ENCODE measurements at regions not wholly inside any gene's neighbourhood (a gene's known extent, or its start where the extent isn't known, plus 50 kb on each side); places are given as distances from the start of the nearest gene placed in this dataset.

- H3K4me1 Mint-ChIP-seq: peaks cover 17% of the 10 kb centered on the region
- DNase-seq: no peak
- no peak overlapping the region for H3K4me3 Mint-ChIP-seq
- no peaks in the 10 kb centered on the region for H3K36me3 Mint-ChIP-seq (ENCODE audit: low read depth)
- H3K9me3 Mint-ChIP-seq: no peaks in the 10 kb centered on the region
- no peak for TF ChIP-seq CTCF (IDR thresholded peaks at IDR 0.05)
- no peaks in the 10 kb centered on the region for H3K27me3 Mint-ChIP-seq (ENCODE audit: low read depth, poor library complexity)
- H3K27ac Mint-ChIP-seq: no peak overlapping the region
Measured at GRCh38 chr12:91418221-91419090, 235.8 kb upstream of the DCN start.

DNA sequence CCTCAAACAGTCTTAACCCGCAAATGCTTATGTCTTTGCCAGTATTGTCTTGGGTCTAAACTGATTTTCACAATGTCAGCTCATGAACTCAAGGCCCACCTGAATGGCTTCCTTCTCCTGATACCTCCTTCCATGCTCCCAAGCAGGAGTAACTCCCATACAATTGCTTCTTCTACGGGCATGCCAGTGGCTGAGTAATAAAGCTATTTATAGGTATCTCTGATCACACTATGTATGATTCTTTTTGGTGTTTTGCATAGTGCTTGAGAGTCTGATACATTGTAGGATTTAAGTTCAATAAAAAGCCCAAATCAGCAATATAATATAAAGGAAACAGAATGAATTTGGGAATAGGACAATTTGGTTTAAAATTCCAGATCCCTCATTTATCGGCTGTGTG lies 235.0 kb upstream of the DCN start:
- no peak overlapping the region for H3K27ac Mint-ChIP-seq
- no peaks in the 10 kb centered on the region for H3K9me3 Mint-ChIP-seq
- H3K27me3 Mint-ChIP-seq (ENCODE audit: low read depth, poor library complexity): no peaks in the 10 kb centered on the region
- no peak for TF ChIP-seq CTCF (IDR thresholded peaks at IDR 0.05)
- peaks cover 12% of the 10 kb centered on the region for H3K4me1 Mint-ChIP-seq
- DNase-seq: no peak
- H3K36me3 Mint-ChIP-seq (ENCODE audit: low read depth): no peaks in the 10 kb centered on the region
- no peak overlapping the region for H3K4me3 Mint-ChIP-seq

- no peak for TF ChIP-seq CTCF (IDR thresholded peaks at IDR 0.05)
Measured at GRCh38 chr12:91414636-91415035, 232.0 kb upstream of the DCN start.

GRCh38 chr12:91413581-91414546 lies 231.2 kb upstream of the DCN start:
- Mint-ChIP-seq H3K27me3 (ENCODE audit: low read depth, poor library complexity) (no peaks in the 10 kb centered on the region), H3K27ac (no peak overlapping the region), H3K36me3 (ENCODE audit: low read depth) (no peaks in the 10 kb centered on the region), H3K9me3 (no peaks in the 10 kb centered on the region), H3K4me1 (peaks cover 11% of the 10 kb centered on the region), H3K4me3 (no peak overlapping the region)
- no peak for DNase-seq
- no peak for TF ChIP-seq CTCF (IDR thresholded peaks at IDR 0.05)

More at GRCh38 chr12:91414636-91415035, 232.0 kb upstream of the DCN start:
- H3K27ac Mint-ChIP-seq: no peak overlapping the region
- DNase-seq: no peak
- H3K27me3 Mint-ChIP-seq (ENCODE audit: low read depth, poor library complexity): no peaks in the 10 kb centered on the region
- H3K4me1 Mint-ChIP-seq: peaks cover 11% of the 10 kb centered on the region
- H3K4me3 Mint-ChIP-seq: no peak overlapping the region
- H3K36me3 Mint-ChIP-seq (ENCODE audit: low read depth): no peaks in the 10 kb centered on the region
- H3K9me3 Mint-ChIP-seq: no peaks in the 10 kb centered on the region

GRCh38 chr12:91406920-91407341 lies 224.3 kb upstream of the DCN start:
- Mint-ChIP-seq H3K27ac (no peak overlapping the region), H3K4me1 (peaks cover 6% of the 10 kb centered on the region), H3K4me3 (no peak overlapping the region), H3K27me3 (ENCODE audit: low read depth, poor library complexity) (no peaks in the 10 kb centered on the region), H3K36me3 (ENCODE audit: low read depth) (peaks cover 7% of the 10 kb centered on the region), H3K9me3 (no peaks in the 10 kb centered on the region)
- no peak for DNase-seq
- TF ChIP-seq CTCF (IDR thresholded peaks at IDR 0.05): no peak

Measured in nephron progenitor cell (in vitro differentiated cells).